SJCRH30 (cell line): ENCODE measurements at regions not wholly inside any gene's neighbourhood (a gene's known extent, or its start where the extent isn't known, plus 50 kb on each side); places are given as distances from the start of the nearest gene placed in this dataset.

Source experiments
- DNase-seq, 2 experiments: peaks; one replicate each; pipeline ENCODE4 v3.0.0-alpha.2; 2015 to 2020
- H3K27ac ChIP-seq: fragments of 250-450 bp; sonication (Bioruptor Pico); 2 replicates; pipeline ENCODE4 v1.5.1; 2020; ENCODE audit warnings: mild to moderate bottlenecking, moderate library complexity
- H3K27me3 ChIP-seq: fragments of 250-450 bp; sonication (Bioruptor Pico); 2 replicates; pipeline ENCODE4 v1.5.1; 2020; ENCODE audit warnings: mild to moderate bottlenecking, moderate library complexity
- H3K36me3 ChIP-seq: fragments of 250-450 bp; sonication (Bioruptor Pico); 2 replicates; pipeline ENCODE4 v1.5.1; 2020; ENCODE audit warnings: mild to moderate bottlenecking, moderate library complexity
- H3K4me1 ChIP-seq: fragments of 250-450 bp; sonication (Bioruptor Pico); 2 replicates; pipeline ENCODE4 v1.5.1; 2020; ENCODE audit warnings: mild to moderate bottlenecking, moderate library complexity
- H3K4me3 ChIP-seq: fragments of 250-450 bp; sonication (Bioruptor Pico); 2 replicates; pipeline ENCODE4 v1.5.1; 2020; ENCODE audit warnings: mild to moderate bottlenecking, moderate library complexity
- H3K9me3 ChIP-seq: fragments of 250-450 bp; sonication (Bioruptor Pico); replicated peaks from 2 replicates; pipeline ENCODE4 v1.5.1; 2020; ENCODE audit warnings: mild to moderate bottlenecking, moderate library complexity

- Histone ChIP-seq H3K9me3 (no peaks in the 10 kb centered on the region), H3K27me3 (no peaks in the 10 kb centered on the region), H3K27ac (no peak overlapping the region), H3K4me3 (no peak overlapping the region), H3K36me3 (no peaks in the 10 kb centered on the region), H3K4me1 (no peaks in the 10 kb centered on the region)
- no peak for DNase-seq
Observed at GRCh38 chr3:69567710-69568052, 171.6 kb upstream of the MITF start.

DNA sequence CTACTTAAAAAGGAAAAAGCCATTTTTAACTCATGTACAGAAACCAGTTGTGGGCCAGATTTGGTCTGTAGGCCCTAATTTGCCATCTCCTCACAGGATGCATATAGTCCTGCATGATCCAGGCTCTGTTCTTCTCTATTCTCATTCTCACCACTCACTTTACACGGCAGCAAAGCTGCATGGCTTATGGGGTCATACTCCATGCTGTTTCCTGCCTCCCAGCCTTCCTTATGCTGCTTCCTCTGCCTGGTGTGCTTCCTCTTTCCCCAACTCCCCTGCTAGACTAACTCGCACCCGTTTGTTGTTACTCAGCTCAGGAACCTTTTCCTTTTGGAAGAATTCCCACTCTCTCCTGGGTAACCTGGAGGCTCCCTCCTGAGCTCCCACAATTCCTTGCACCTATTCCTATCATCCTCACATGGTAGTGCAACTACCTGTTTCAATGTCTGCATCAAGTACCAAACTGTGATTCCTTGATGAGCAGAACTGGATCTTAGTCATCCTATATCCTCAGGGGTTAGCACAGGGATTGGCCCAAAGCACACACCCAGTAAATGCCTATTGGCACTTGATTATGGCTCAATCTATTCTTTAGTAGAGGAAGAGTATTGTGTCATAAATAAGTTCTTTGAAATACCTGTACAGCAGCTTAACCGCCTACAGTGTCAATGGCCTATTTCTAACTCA, 172.1 kb upstream of the MITF start:
- H3K4me1 ChIP-seq = no peaks in the 10 kb centered on the region
- no peak overlapping the region for H3K4me3 ChIP-seq
- H3K9me3 ChIP-seq = no peaks in the 10 kb centered on the region
- no peak for DNase-seq
- H3K27ac ChIP-seq = no peak overlapping the region
- H3K36me3 ChIP-seq = no peaks in the 10 kb centered on the region
- no peaks in the 10 kb centered on the region for H3K27me3 ChIP-seq

DNA sequence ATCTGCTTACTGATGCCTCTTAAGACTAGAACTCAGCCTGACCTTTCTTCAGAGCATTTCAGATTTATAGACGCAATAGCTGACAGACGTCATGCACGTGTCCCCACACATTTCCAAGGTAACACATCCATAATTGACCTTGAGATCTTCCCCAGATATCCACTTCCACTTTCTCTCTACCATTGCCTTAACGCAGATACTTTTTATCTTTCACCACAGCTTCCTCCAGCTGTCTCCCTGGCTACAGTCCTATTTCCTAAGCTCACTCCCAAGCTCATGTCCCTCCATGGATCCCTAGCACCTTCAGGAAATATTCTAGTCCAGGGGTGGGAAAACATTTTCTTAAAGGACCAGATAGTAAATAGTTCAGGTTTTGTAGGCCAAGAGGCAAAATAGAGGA, 173.0 kb upstream of the MITF start:
- Histone ChIP-seq H3K27ac (no peak overlapping the region), H3K27me3 (no peaks in the 10 kb centered on the region), H3K4me3 (no peak overlapping the region), H3K4me1 (no peaks in the 10 kb centered on the region), H3K36me3 (no peaks in the 10 kb centered on the region), H3K9me3 (no peaks in the 10 kb centered on the region)
- DNase-seq = no peak

DNA sequence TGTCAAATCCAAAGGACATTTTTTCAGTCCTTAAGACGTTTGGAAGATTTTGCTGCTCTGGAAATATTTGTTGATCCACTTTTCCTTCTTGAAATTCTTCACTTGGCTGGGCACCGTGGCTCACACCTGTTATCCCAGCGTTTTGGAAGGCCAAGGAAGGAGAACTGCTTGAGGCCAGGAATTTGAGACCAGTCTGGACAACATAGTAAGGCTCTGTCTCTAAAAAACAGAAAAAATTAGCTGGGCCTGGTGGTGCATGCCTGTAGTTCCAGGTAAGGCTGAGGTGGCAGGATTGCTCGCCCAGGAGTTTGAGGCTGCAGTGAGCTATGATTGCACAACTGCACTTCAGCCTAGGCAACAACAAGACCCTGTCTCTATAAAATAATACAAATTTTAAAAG, 173.9 kb upstream of the MITF start:
- H3K36me3 ChIP-seq = no peaks in the 10 kb centered on the region
- no peak for DNase-seq
- H3K27me3 ChIP-seq = no peaks in the 10 kb centered on the region
- no peaks in the 10 kb centered on the region for H3K9me3 ChIP-seq
- H3K4me1 ChIP-seq = no peaks in the 10 kb centered on the region
- H3K4me3 ChIP-seq = no peak overlapping the region
- no peak overlapping the region for H3K27ac ChIP-seq

GRCh38 chr3:69563981-69564380, 175.3 kb upstream of the MITF start:
- H3K4me3 ChIP-seq = no peak overlapping the region
- H3K36me3 ChIP-seq = no peaks in the 10 kb centered on the region
- H3K4me1 ChIP-seq = no peaks in the 10 kb centered on the region
- no peaks in the 10 kb centered on the region for H3K9me3 ChIP-seq
- no peak for DNase-seq
- no peaks in the 10 kb centered on the region for H3K27me3 ChIP-seq
- H3K27ac ChIP-seq = no peak overlapping the region

GRCh38 chr3:69563151-69563550, 176.1 kb upstream of the MITF start:
- no peaks in the 10 kb centered on the region for H3K27me3 ChIP-seq
- H3K27ac ChIP-seq = 0 out of 2 replicates have a peak overlapping the region, but pooled peaks have one; percentile 20
- peak in 1 of 2 experiments; percentile 38 for DNase-seq
- H3K4me1 ChIP-seq = no peaks in the 10 kb centered on the region
- no peaks in the 10 kb centered on the region for H3K36me3 ChIP-seq
- H3K9me3 ChIP-seq = no peaks in the 10 kb centered on the region
- H3K4me3 ChIP-seq = no peak overlapping the region

- Histone ChIP-seq H3K27me3 (no peaks in the 10 kb centered on the region), H3K27ac (no peak overlapping the region; the same call in 1 of the 2 replicates), H3K9me3 (no peaks in the 10 kb centered on the region), H3K4me3 (no peak overlapping the region), H3K36me3 (no peaks in the 10 kb centered on the region), H3K4me1 (no peaks in the 10 kb centered on the region)
- peak in 1 of 2 experiments; percentile 13 for DNase-seq
Observed at GRCh38 chr3:69562020-69562419, 176.1 kb upstream of the FRMD4B start.

- no peak for DNase-seq
- no peaks in the 10 kb centered on the region for H3K27me3 ChIP-seq
- H3K27ac ChIP-seq = no peak overlapping the region
- H3K4me1 ChIP-seq = no peaks in the 10 kb centered on the region
- H3K4me3 ChIP-seq = no peak overlapping the region
- H3K36me3 ChIP-seq = no peaks in the 10 kb centered on the region
- no peaks in the 10 kb centered on the region for H3K9me3 ChIP-seq
Observed at GRCh38 chr3:69560818-69561217, 174.9 kb upstream of the FRMD4B start.

DNA sequence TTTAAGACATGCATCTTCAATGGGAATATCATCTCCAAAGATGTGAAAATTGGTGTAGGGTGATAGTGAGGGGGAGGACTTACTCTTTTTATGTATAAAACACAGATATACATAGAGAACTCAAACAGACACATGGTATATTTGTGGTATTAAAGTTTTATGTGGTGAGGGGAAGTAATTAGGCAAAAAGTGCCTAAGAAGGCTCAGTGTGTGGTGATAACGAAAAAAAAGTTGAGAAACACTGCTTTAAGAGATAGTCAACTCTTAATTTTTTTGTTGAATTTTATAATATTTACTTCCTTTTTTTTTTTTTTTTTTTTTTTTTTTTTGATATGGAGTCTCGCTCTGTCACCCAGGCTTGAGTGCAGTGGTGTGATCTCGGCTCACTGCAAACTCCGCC, 174.2 kb upstream of the FRMD4B start:
- Histone ChIP-seq H3K36me3 (no peaks in the 10 kb centered on the region), H3K27me3 (no peaks in the 10 kb centered on the region), H3K4me3 (no peak overlapping the region), H3K27ac (no peak overlapping the region), H3K4me1 (no peaks in the 10 kb centered on the region), H3K9me3 (no peaks in the 10 kb centered on the region)
- DNase-seq = no peak

- DNase-seq = peak in 1 of 2 experiments; percentile 7
- Histone ChIP-seq H3K36me3 (no peaks in the 10 kb centered on the region), H3K9me3 (no peaks in the 10 kb centered on the region), H3K27me3 (no peaks in the 10 kb centered on the region), H3K4me1 (no peaks in the 10 kb centered on the region), H3K27ac (no peak overlapping the region), H3K4me3 (no peak overlapping the region)
Observed at GRCh38 chr3:69558912-69559311, 173.0 kb upstream of the FRMD4B start.

GRCh38 chr3:69554576-69554975, 168.7 kb upstream of the FRMD4B start:
- H3K4me3 ChIP-seq = no peak overlapping the region
- H3K27me3 ChIP-seq = no peaks in the 10 kb centered on the region

DNA sequence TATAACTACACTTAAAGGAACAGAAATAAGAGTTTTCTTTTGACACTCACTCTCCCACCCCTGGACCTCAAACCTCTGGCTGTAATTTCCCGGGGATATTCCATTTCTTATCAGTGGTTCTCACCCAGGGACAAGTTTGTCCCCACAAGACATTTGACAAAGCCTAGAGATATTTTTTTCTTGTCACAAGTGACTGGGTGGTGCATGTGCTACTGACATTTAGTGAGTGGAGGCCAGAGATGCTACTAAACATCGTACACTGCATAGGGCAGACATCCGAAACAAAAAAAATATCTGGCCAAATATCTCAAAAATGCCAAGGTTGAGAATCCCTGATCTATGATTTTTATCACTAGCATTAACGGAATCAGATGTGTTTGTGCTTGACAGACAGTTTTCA, 168.0 kb upstream of the FRMD4B start:
- H3K27me3 ChIP-seq = no peaks in the 10 kb centered on the region
- H3K27ac ChIP-seq = no peak overlapping the region
- no peaks in the 10 kb centered on the region for H3K36me3 ChIP-seq
- no peaks in the 10 kb centered on the region for H3K4me1 ChIP-seq
- DNase-seq = no peak
- no peak overlapping the region for H3K4me3 ChIP-seq
- H3K9me3 ChIP-seq = no peaks in the 10 kb centered on the region

More at GRCh38 chr3:69554576-69554975, 168.7 kb upstream of the FRMD4B start:
- H3K27ac ChIP-seq = no peak overlapping the region
- no peak for DNase-seq
- H3K9me3 ChIP-seq = no peaks in the 10 kb centered on the region
- H3K4me1 ChIP-seq = no peaks in the 10 kb centered on the region
- no peaks in the 10 kb centered on the region for H3K36me3 ChIP-seq

DNA sequence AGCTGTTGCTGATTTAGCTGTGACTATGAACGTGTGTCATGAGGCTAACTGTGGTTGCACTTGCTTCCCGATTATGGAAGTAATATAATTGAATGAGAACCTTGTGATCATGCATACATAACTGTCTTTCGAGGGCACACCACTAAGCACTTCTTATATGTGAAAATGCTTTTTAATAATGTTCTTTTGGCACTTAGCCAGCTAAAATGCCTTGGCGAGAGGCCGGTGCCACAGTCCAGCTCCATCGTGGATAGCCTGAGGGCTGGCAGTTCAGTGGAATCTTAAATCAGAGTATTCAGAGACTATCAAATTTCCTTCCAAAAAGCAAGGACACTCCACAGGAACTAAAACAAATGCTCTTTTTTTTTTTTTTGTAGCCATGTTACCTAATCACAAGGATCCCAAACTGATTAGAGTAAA, 161.6 kb upstream of the FRMD4B start:
- H3K9me3 ChIP-seq = no peaks in the 10 kb centered on the region
- no peaks in the 10 kb centered on the region for H3K27me3 ChIP-seq
- no peaks in the 10 kb centered on the region; the same call in 1 of the 2 replicates for H3K4me1 ChIP-seq
- DNase-seq = peak; percentile 37 to 58
- H3K4me3 ChIP-seq = no peak overlapping the region
- no peak overlapping the region for H3K27ac ChIP-seq
- H3K36me3 ChIP-seq = no peaks in the 10 kb centered on the region

DNA sequence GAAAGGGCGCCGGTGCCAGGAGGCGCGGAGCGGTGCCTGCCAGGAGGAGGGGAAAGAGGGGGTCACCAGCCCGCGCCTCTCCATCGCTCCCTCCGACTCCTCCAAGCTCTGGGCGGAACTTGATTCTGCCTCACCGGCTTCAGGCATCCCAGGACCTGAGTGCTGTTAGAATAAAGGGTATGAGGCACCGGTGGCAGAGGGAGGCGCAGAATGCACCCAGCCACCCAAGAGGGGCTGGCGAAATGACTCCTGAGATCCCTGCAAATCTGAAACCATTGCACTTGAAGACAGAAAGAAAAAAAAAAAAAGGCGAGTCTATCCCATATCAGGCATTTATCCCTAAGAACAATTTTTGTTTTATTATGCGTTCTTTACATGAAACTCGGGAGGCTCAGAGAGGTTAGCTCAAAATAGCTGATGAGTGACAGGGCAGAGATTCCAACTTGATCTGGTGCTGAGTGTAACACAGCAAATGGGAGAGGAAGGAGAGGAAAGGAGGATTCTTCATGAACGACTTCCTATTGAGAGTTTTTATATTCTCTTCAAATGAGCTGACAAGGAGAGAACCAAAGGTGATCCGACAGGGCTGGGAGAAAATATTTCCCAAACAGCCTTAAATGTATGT, 157.0 kb upstream of the FRMD4B start:
- peak in 1 of 2 experiments; percentile 7 for DNase-seq
- Histone ChIP-seq H3K27ac (no peak overlapping the region), H3K9me3 (no peaks in the 10 kb centered on the region), H3K36me3 (no peaks in the 10 kb centered on the region), H3K4me3 (peak overlapping the region; percentile 62), H3K27me3 (peaks cover 3% of the 10 kb centered on the region; the same call in 1 of the 2 replicates), H3K4me1 (no peaks in the 10 kb centered on the region; the same call in 1 of the 2 replicates)

GRCh38 chr3:69542089-69542804, 156.4 kb upstream of the FRMD4B start:
- DNase-seq = peak; percentile 24 to 43
- H3K4me3 ChIP-seq = peak overlapping the region; percentile 62

More at GRCh38 chr3:69542089-69542804, 156.4 kb upstream of the FRMD4B start:
- no peaks in the 10 kb centered on the region for H3K9me3 ChIP-seq
- H3K27me3 ChIP-seq = peaks cover 3% of the 10 kb centered on the region; the same call in 1 of the 2 replicates
- H3K4me1 ChIP-seq = no peaks in the 10 kb centered on the region; the same call in 1 of the 2 replicates
- H3K36me3 ChIP-seq = no peaks in the 10 kb centered on the region
- H3K27ac ChIP-seq = peak overlapping the region; percentile 31; the same call in 1 of the 2 replicates
